CD14-positive monocyte (primary cell): ENCODE measurements at regions not wholly inside any gene's neighbourhood (a gene's known extent, or its start where the extent isn't known, plus 50 kb on each side); places are given as distances from the start of the nearest gene placed in this dataset.
"Not testable (repeated sequence)": the region's sequence is repeated elsewhere in the genome, so short reads cannot be mapped to it uniquely, and the experiment has no call there.

Experiments used
- DNase-seq, 3 donors: peaks; one replicate each; pipeline ENCODE4 v3.0.0-alpha.2; 2011 to 2022
- H2AFZ ChIP-seq: 2 replicates; pipeline ENCODE4 v1.6.0; 2012; ENCODE audit warnings: mild to moderate bottlenecking, low read depth, low read length, inconsistent platforms; ENCODE audit not compliant: insufficient read depth, poor library complexity, severe bottlenecking
- H3K27ac ChIP-seq, 2 donors: 1 replicate in 1 of 2; 2 replicates in 1 of 2; pipeline ENCODE4 v1.5.1; 2012 to 2013; ENCODE audit warnings: low read length in 2 of 2, control low read depth in 1 of 2, inconsistent platforms in 1 of 2, low read depth in 1 of 2, mild to moderate bottlenecking in 1 of 2
- H3K27me3 ChIP-seq, 2 donors: one replicate each; pipeline versions ENCODE4 v1.6.0 to v1.6.1; 2011 to 2013; ENCODE audit warnings: low read length in 2 of 2; ENCODE audit not compliant: control insufficient read depth in 2 of 2, insufficient read depth in 2 of 2
- H3K36me3 ChIP-seq, 2 donors: replicated peaks in 1 of 2; 1 replicate in 1 of 2; 2 replicates in 1 of 2; pipeline versions ENCODE4 v1.5.1 to v1.6.1; 2012 to 2013; ENCODE audit warnings: low read length in 2 of 2, control low read depth in 1 of 2, inconsistent platforms in 1 of 2, mild to moderate bottlenecking in 1 of 2; ENCODE audit not compliant: insufficient read depth in 2 of 2, control insufficient read depth in 1 of 2
- H3K4me1 ChIP-seq, 2 donors: 1 replicate in 1 of 2; 2 replicates in 1 of 2; pipeline versions ENCODE4 v1.5.1 to v1.6.1; 2012 to 2013; ENCODE audit warnings: low read length in 2 of 2, control low read depth in 1 of 2, inconsistent platforms in 1 of 2, mild to moderate bottlenecking in 1 of 2, moderate library complexity in 1 of 2; ENCODE audit not compliant: insufficient read depth in 2 of 2, control insufficient read depth in 1 of 2
- H3K4me2 ChIP-seq: replicated peaks from 2 replicates; pipeline ENCODE3; 2012; ENCODE audit warnings: low read length, moderate library complexity, mild to moderate bottlenecking; ENCODE audit not compliant: poor library complexity, severe bottlenecking; ENCODE audit errors: extremely low read depth
- H3K4me3 ChIP-seq, 3 experiments: fragments of 200-600 bp in 1 of 3; sonication (generic) in 1 of 3; replicated peaks in 1 of 3; 1 replicate in 2 of 3; 2 replicates in 1 of 3; pipeline ENCODE4 v1.5.1; 2011 to 2013; ENCODE audit warnings: low read length in 3 of 3, mild to moderate bottlenecking in 3 of 3, control low read depth in 2 of 3, low read depth in 2 of 3, inconsistent platforms in 1 of 3, moderate library complexity in 1 of 3
- H3K79me2 ChIP-seq: 2 replicates; pipeline ENCODE4 v1.6.0; 2012; ENCODE audit warnings: mild to moderate bottlenecking, control low read depth, inconsistent platforms, low read length, moderate library complexity; ENCODE audit not compliant: insufficient read depth
- H3K9ac ChIP-seq: 2 replicates; pipeline ENCODE4 v1.6.0; 2017; ENCODE audit warnings: low read length, mild to moderate bottlenecking; ENCODE audit not compliant: insufficient read depth, poor library complexity, severe bottlenecking
- H3K9me3 ChIP-seq, 2 donors: replicated peaks in 1 of 2; 1 replicate in 1 of 2; 2 replicates in 1 of 2; pipeline versions ENCODE4 v1.5.1 to v1.6.1; 2012 to 2013; ENCODE audit warnings: low read length in 2 of 2, control low read depth in 1 of 2; ENCODE audit not compliant: control insufficient read depth in 1 of 2, insufficient read depth in 1 of 2
- H4K20me1 ChIP-seq: 2 replicates; pipeline ENCODE4 v1.6.0; 2012; ENCODE audit warnings: mild to moderate bottlenecking, low read length, control low read depth, moderate library complexity; ENCODE audit not compliant: insufficient read depth
- H3K27ac Mint-ChIP-seq, 7 donors: one replicate each; pipeline ENCODE4 v1.8.0; 2020; ENCODE audit warnings: mild to moderate bottlenecking in 7 of 7, mixed read lengths in 7 of 7, moderate library complexity in 6 of 7, inconsistent platforms in 2 of 7
- H3K27me3 Mint-ChIP-seq, 3 donors: one replicate each; pipeline ENCODE4 v1.8.0; 2021 to 2022; ENCODE audit warnings: low read depth in 3 of 3, mild to moderate bottlenecking in 3 of 3, mixed read lengths in 3 of 3, moderate library complexity in 3 of 3, inconsistent platforms in 1 of 3
- H3K36me3 Mint-ChIP-seq, 2 donors: one replicate each; pipeline ENCODE4 v1.8.0; 2020; ENCODE audit warnings: mixed read lengths in 2 of 2, inconsistent platforms in 1 of 2, mild to moderate bottlenecking in 1 of 2
- H3K4me1 Mint-ChIP-seq: one replicate; pipeline ENCODE4 v1.8.0; 2020; ENCODE audit warnings: mild to moderate bottlenecking, mixed read lengths
- H3K4me3 Mint-ChIP-seq, 2 donors: one replicate each; pipeline ENCODE4 v1.8.0; 2020; ENCODE audit warnings: mild to moderate bottlenecking in 2 of 2, mixed read lengths in 2 of 2, moderate library complexity in 1 of 2
- H3K9me3 Mint-ChIP-seq, 7 donors: one replicate each; pipeline ENCODE4 v1.8.0; 2020 to 2022; ENCODE audit warnings: mixed read lengths in 7 of 7, mild to moderate bottlenecking in 6 of 7, moderate library complexity in 6 of 7, inconsistent platforms in 2 of 7
- WGBS: methylation state at CpG from one replicate; pipeline ENCODE4 v1.1.5; 2013; ENCODE audit warnings: missing lambda C conversion rate; ENCODE audit not compliant: insufficient coverage; 5-methylcytosine and 5-hydroxymethylcytosine counted together
- intact Hi-C, 2 donors: fragments of 100-400 bp; cut with micrococcal nuclease; formaldehyde crosslinking; loops; one replicate each; pipeline versions ENCODE4 v1.15.0 to v1.15.1; 2023
- TF ChIP-seq, protein P1 (sequence below): fragments of 200-600 bp; IDR thresholded peaks from one replicate; pipeline ENCODE4 v1.8.0; 2022; ENCODE audit warnings: antibody characterized with exemption, mild to moderate bottlenecking

DNA sequence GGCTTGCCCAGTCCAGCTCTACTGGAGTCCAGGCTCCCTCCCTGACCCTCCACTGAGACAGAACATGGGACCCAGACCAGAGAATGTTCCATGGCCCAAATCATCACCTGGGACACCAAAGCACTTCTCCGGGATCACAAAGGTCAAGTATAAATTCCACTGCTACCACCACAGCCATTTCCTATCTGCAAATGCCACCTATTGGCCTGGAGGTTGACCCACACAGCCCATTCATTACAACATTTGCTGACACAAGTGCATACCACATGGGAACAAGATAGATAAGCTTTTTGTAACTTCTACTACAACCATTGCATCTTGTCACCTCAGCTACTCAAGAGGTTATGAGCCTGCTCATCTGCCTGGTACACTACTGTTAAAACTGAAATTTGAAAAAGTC lies 126.8 kb upstream of the NECTIN3 start:
- Histone ChIP-seq H3K36me3 (no peaks in the 10 kb centered on the region), H3K9ac (no peak overlapping the region), H3K4me3 (no peak overlapping the region), H3K9me3 (peaks cover 37 to 39% of the 10 kb centered on the region in 2 donors), H3K4me2 (no peak overlapping the region), H3K27me3 (no peaks in the 10 kb centered on the region), H2AFZ (no peak overlapping the region), H3K79me2 (no peaks in the 10 kb centered on the region), H3K27ac (no peak overlapping the region), H3K4me1 (no peaks in the 10 kb centered on the region), H4K20me1 (no peaks in the 10 kb centered on the region)
- Mint-ChIP-seq H3K4me3 (no peak overlapping the region), H3K27ac (no peak overlapping the region), H3K36me3 (no peaks in the 10 kb centered on the region), H3K4me1 (no peaks in the 10 kb centered on the region), H3K9me3 (peaks cover 0 to 31% (median 19%) of the 10 kb centered on the region in 7 donors), H3K27me3 (peaks cover 0 to 2% (median 0%) of the 10 kb centered on the region in 3 donors)
- TF ChIP-seq, protein P1, sequence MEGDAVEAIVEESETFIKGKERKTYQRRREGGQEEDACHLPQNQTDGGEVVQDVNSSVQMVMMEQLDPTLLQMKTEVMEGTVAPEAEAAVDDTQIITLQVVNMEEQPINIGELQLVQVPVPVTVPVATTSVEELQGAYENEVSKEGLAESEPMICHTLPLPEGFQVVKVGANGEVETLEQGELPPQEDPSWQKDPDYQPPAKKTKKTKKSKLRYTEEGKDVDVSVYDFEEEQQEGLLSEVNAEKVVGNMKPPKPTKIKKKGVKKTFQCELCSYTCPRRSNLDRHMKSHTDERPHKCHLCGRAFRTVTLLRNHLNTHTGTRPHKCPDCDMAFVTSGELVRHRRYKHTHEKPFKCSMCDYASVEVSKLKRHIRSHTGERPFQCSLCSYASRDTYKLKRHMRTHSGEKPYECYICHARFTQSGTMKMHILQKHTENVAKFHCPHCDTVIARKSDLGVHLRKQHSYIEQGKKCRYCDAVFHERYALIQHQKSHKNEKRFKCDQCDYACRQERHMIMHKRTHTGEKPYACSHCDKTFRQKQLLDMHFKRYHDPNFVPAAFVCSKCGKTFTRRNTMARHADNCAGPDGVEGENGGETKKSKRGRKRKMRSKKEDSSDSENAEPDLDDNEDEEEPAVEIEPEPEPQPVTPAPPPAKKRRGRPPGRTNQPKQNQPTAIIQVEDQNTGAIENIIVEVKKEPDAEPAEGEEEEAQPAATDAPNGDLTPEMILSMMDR, result no peak
- intact Hi-C loops, result no loop called here
- 75% methylated on average over 1 of the region's 1 CpG for WGBS
- no peak for DNase-seq

DNA sequence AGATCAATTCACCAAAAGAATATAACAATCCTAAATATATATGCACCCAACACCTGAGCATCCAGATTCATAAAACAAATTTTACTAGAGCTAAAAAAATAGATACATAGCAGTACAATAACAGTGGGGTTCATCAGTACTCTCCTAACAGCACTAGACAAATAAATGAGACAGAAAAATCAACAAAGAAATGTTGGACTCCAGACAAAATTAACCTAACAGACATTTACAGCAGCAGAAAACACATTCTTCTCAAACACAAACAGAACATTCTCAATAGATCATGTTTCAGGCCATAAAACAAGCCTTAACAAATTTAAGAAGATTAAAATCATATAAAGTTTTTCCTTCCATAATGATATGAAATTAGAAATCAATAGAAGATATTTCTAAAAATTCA lies 124.8 kb upstream of the NECTIN3 start:
- no peak overlapping the region for H3K4me3 ChIP-seq
- no peaks in the 10 kb centered on the region for H3K79me2 ChIP-seq
- Mint-ChIP-seq H3K36me3 (no peaks in the 10 kb centered on the region), H3K4me3 (no peak overlapping the region), H3K27ac (no peak overlapping the region), H3K4me1 (no peaks in the 10 kb centered on the region), H3K27me3 (peaks cover 0 to 2% (median 0%) of the 10 kb centered on the region in 3 donors), H3K9me3 (peaks cover 3 to 44% (median 25%) of the 10 kb centered on the region in 7 donors)
- TF ChIP-seq, protein P1, result no peak
- no peaks in the 10 kb centered on the region for H3K36me3 ChIP-seq
- H3K27ac ChIP-seq, result no peak overlapping the region
- H3K9ac ChIP-seq, result no peak overlapping the region
- H2AFZ ChIP-seq, result no peak overlapping the region
- intact Hi-C loops, result no loop called here
- peaks cover 46 to 57% of the 10 kb centered on the region in 2 donors for H3K9me3 ChIP-seq
- no peaks in the 10 kb centered on the region for H4K20me1 ChIP-seq
- no peaks in the 10 kb centered on the region for H3K27me3 ChIP-seq
- no peak for DNase-seq
- H3K4me2 ChIP-seq, result no peak overlapping the region
- H3K4me1 ChIP-seq, result no peaks in the 10 kb centered on the region

DNA sequence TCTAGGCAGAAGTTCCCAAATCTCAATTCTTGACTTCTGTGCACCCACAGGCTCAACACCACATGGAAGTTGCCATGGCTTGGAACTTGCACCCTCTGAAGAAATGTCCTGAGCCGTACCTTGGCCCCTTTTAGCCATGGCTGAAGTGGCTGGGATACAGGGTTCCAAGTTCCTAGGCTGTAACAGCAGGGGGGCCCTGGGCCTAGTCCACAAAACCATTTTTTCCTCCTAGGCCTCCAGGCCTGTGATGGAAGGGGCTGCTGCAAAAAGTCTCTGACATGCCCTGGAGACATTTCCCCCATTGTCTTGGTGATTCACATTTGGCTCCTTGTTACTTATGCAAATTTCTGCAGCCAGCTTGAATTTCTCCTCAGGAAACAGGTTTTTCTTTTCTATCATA lies 122.4 kb upstream of the NECTIN3 start:
- H3K36me3 Mint-ChIP-seq, H3K79me2 ChIP-seq, H3K27me3 Mint-ChIP-seq, H3K4me1 Mint-ChIP-seq, H3K27ac Mint-ChIP-seq, intact Hi-C loops, H2AFZ ChIP-seq, H3K4me1 ChIP-seq, H3K27me3 ChIP-seq, H3K4me3 ChIP-seq, H3K27ac ChIP-seq, H3K9ac ChIP-seq, H3K4me3 Mint-ChIP-seq, H4K20me1 ChIP-seq, H3K4me2 ChIP-seq, DNase-seq, H3K36me3 ChIP-seq: not testable (repeated sequence)
- peaks cover 35 to 41% of the 10 kb centered on the region in 2 donors for H3K9me3 ChIP-seq
- WGBS, result 67% methylated on average over 1 of the region's 1 CpG
- peaks cover 3 to 35% (median 25%) of the 10 kb centered on the region in 7 donors for H3K9me3 Mint-ChIP-seq
